BE2C (cell line): ENCODE measurements at regions not wholly inside any gene's neighbourhood (a gene's known extent, or its start where the extent isn't known, plus 50 kb on each side); places are given as distances from the start of the nearest gene placed in this dataset.
A peak's percentile ranks its signal among the peaks of the same experiment; 100 is the strongest.

Experiments
- DNase-seq: peaks from one replicate; pipeline ENCODE4 v3.0.0-alpha.2; 2020
- H3K27me3 ChIP-seq: fragments of 250-450 bp; sonication (Bioruptor Pico); 2 replicates; pipeline ENCODE4 v1.5.1; 2020; ENCODE audit warnings: mild to moderate bottlenecking
- H3K36me3 ChIP-seq: fragments of 250-450 bp; sonication (Bioruptor Pico); 2 replicates; pipeline ENCODE4 v1.5.1; 2020; ENCODE audit warnings: mild to moderate bottlenecking
- H3K4me1 ChIP-seq: fragments of 250-450 bp; sonication (Bioruptor Pico); 2 replicates; pipeline ENCODE4 v1.5.1; 2020
- H3K4me3 ChIP-seq: 2 replicates; pipeline ENCODE4 v1.5.1; 2011; ENCODE audit warnings: low read depth, low read length
- H3K9me3 ChIP-seq: fragments of 250-450 bp; sonication (Bioruptor Pico); 2 replicates; pipeline ENCODE4 v1.5.1; 2020
- CTCF ChIP-seq: IDR thresholded peaks from 2 replicates; pipeline ENCODE4 v1.5.1; 2012; ENCODE audit warnings: mild to moderate bottlenecking, low read depth, low read length

- no peaks in the 10 kb centered on the region for H3K9me3 ChIP-seq
- no peaks in the 10 kb centered on the region for H3K27me3 ChIP-seq
- H3K4me3 ChIP-seq: peak overlapping the region; percentile 24; the same call in 1 of the 2 replicates
- DNase-seq: peak; percentile 72
- H3K36me3 ChIP-seq: no peaks in the 10 kb centered on the region
- TF ChIP-seq CTCF: no peak
- peaks cover 9% of the 10 kb centered on the region for H3K4me1 ChIP-seq
These were observed 83.3 kb upstream of the SNRK start for GRCh38 chr3:43203022-43203421.

GRCh38 chr3:43201581-43201980, 84.8 kb upstream of the SNRK start:
- no peak overlapping the region for H3K4me3 ChIP-seq
- H3K36me3 ChIP-seq: no peaks in the 10 kb centered on the region
- no peak for TF ChIP-seq CTCF
- no peaks in the 10 kb centered on the region for H3K27me3 ChIP-seq
- H3K4me1 ChIP-seq: peaks cover 9% of the 10 kb centered on the region
- DNase-seq: no peak
- H3K9me3 ChIP-seq: no peaks in the 10 kb centered on the region

- DNase-seq: no peak
- Histone ChIP-seq H3K4me3 (no peak overlapping the region), H3K36me3 (no peaks in the 10 kb centered on the region), H3K4me1 (peaks cover 9% of the 10 kb centered on the region), H3K9me3 (no peaks in the 10 kb centered on the region), H3K27me3 (no peaks in the 10 kb centered on the region)
- no peak for TF ChIP-seq CTCF
These were observed 86.6 kb upstream of the SNRK start for GRCh38 chr3:43199645-43200306.

GRCh38 chr3:43198791-43199644, 87.3 kb upstream of the SNRK start:
- no peak overlapping the region for H3K4me3 ChIP-seq
- no peaks in the 10 kb centered on the region for H3K9me3 ChIP-seq
- no peak for DNase-seq
- peaks cover 9% of the 10 kb centered on the region for H3K4me1 ChIP-seq
- no peaks in the 10 kb centered on the region for H3K36me3 ChIP-seq
- H3K27me3 ChIP-seq: no peaks in the 10 kb centered on the region
- no peak for TF ChIP-seq CTCF

- Histone ChIP-seq H3K4me3 (no peak overlapping the region), H3K36me3 (no peaks in the 10 kb centered on the region), H3K4me1 (peaks cover 6% of the 10 kb centered on the region), H3K9me3 (no peaks in the 10 kb centered on the region), H3K27me3 (no peaks in the 10 kb centered on the region)
- no peak for TF ChIP-seq CTCF
- no peak for DNase-seq
These were observed 88.0 kb upstream of the SNRK start for GRCh38 chr3:43198301-43198700.

GRCh38 chr3:43197181-43197580, 89.2 kb upstream of the SNRK start:
- no peaks in the 10 kb centered on the region for H3K36me3 ChIP-seq
- no peak overlapping the region for H3K4me3 ChIP-seq
- 0 out of 2 replicates have a peak, but pooled peaks cover 2% of the 10 kb centered on the region for H3K4me1 ChIP-seq
- H3K27me3 ChIP-seq: no peaks in the 10 kb centered on the region
- no peak for TF ChIP-seq CTCF
- H3K9me3 ChIP-seq: no peaks in the 10 kb centered on the region
- DNase-seq: no peak
